Esophagus squamous epithelium (tissue), 5 donors: ENCODE measurements at regions not wholly inside any gene's neighbourhood (a gene's known extent, or its start where the extent isn't known, plus 50 kb on each side); places are given as distances from the start of the nearest gene placed in this dataset.

Experiments used
- DNase-seq: peaks from one replicate; lab custom pipeline; 2025; lab: John Stamatoyannopoulos, UW
- H3K27ac ChIP-seq, 4 donors: fragments of 200-600 bp; sonication (generic); one replicate each; pipeline ENCODE4 v1.5.1; 2016 to 2019; ENCODE audit warnings: mild to moderate bottlenecking in 1 of 4
- H3K27me3 ChIP-seq, 4 donors: fragments of 200-600 bp; sonication (generic); 1 replicate in 3 of 4; 2 replicates in 1 of 4; pipeline versions ENCODE4 v1.5.1 to v1.6.0; 2017 to 2021; ENCODE audit warnings: antibody characterized with exemption in 1 of 4
- H3K36me3 ChIP-seq, 3 donors: fragments of 200-600 bp; sonication (generic); one replicate each; pipeline ENCODE4 v1.5.1; 2016 to 2019
- H3K4me1 ChIP-seq, 3 donors: fragments of 200-600 bp; sonication (generic); one replicate each; pipeline ENCODE4 v1.5.1; 2017 to 2019
- H3K4me3 ChIP-seq, 4 donors: fragments of 200-600 bp; sonication (generic); 1 replicate in 3 of 4; 2 replicates in 1 of 4; pipeline ENCODE4 v1.5.1; 2016 to 2019; ENCODE audit warnings: mild to moderate bottlenecking in 2 of 4, moderate library complexity in 1 of 4
- H3K9me3 ChIP-seq, 3 donors: fragments of 200-600 bp; sonication (generic); one replicate each; pipeline ENCODE4 v1.5.1; 2016 to 2019
- CTCF ChIP-seq, 6 experiments: fragments of 450-650 bp in 4 of 6; fragments of 200-600 bp in 2 of 6; sonication (generic) in 2 of 6; IDR thresholded peaks; one replicate each; pipeline ENCODE4 v1.5.1; 2016 to 2019; ENCODE audit warnings: antibody characterized with exemption in 6 of 6, mild to moderate bottlenecking in 4 of 6, moderate library complexity in 4 of 6
- POLR2A ChIP-seq, 4 donors: fragments of 450-650 bp; IDR thresholded peaks; one replicate each; pipeline ENCODE4 v1.6.1; 2017; ENCODE audit warnings: antibody characterized with exemption in 4 of 4, mild to moderate bottlenecking in 4 of 4, moderate library complexity in 3 of 4
- WGBS, 2 donors: methylation state at CpG; one replicate each; pipeline ENCODE4 v1.1.5; 2018; 5-methylcytosine and 5-hydroxymethylcytosine counted together
- intact Hi-C: fragments of 100-400 bp; cut with DNase I; formaldehyde crosslinking; loops from one replicate; pipeline ENCODE4 v1.15.0; 2022
- donor health status: DM: yes; HTN: yes; CAD: no.

- H3K27ac ChIP-seq: peak overlapping the region; percentile 41 to 85 (median 78)
- H3K9me3 ChIP-seq: no peaks in the 10 kb centered on the region
- DNase-seq: no peak
- intact Hi-C loops: no loop called here
- H3K4me1 ChIP-seq: peaks cover 39 to 71% (median 58%) of the 10 kb centered on the region in 3 donors
- no peaks in the 10 kb centered on the region for H3K27me3 ChIP-seq
- H3K4me3 ChIP-seq: no peak overlapping the region
- TF ChIP-seq POLR2A (IDR thresholded peaks at IDR 0.05) (no peak), CTCF (IDR thresholded peaks at IDR 0.05) (no peak)
- H3K36me3 ChIP-seq: no peaks in the 10 kb centered on the region
Measured at GRCh38 chr1:234965111-234965510, 163.5 kb downstream of the TOMM20 start.

GRCh38 chr1:234963904-234964702, 164.5 kb downstream of the TOMM20 start:
- Histone ChIP-seq H3K9me3 (no peaks in the 10 kb centered on the region), H3K27me3 (no peaks in the 10 kb centered on the region), H3K27ac (peak overlapping the region; percentile 41 to 85 (median 78)), H3K4me1 (peaks cover 29 to 64% (median 48%) of the 10 kb centered on the region in 3 donors), H3K36me3 (no peaks in the 10 kb centered on the region), H3K4me3 (no peak overlapping the region)
- WGBS, 2 donors: 71 to 79% methylated on average over 15 of the region's 15 CpGs
- intact Hi-C loops: no loop called here
- no peak for TF ChIP-seq CTCF (IDR thresholded peaks at IDR 0.05)
- no peak for TF ChIP-seq POLR2A (IDR thresholded peaks at IDR 0.05)
- DNase-seq: no peak

- H3K4me3 ChIP-seq: no peak overlapping the region
- DNase-seq: peak; percentile 60
- peak overlapping the region; percentile 38 to 85 (median 78) for H3K27ac ChIP-seq
- TF ChIP-seq CTCF (IDR thresholded peaks at IDR 0.05) (no peak), POLR2A (IDR thresholded peaks at IDR 0.05) (no peak)
- no peaks in the 10 kb centered on the region for H3K36me3 ChIP-seq
- intact Hi-C loops: no loop called here
- WGBS, 2 donors: 54 to 56% methylated on average over 14 to 15 of the region's 15 CpGs
- peaks cover 25 to 57% (median 43%) of the 10 kb centered on the region in 3 donors for H3K4me1 ChIP-seq
- H3K27me3 ChIP-seq: no peaks in the 10 kb centered on the region
- no peaks in the 10 kb centered on the region for H3K9me3 ChIP-seq
Measured at GRCh38 chr1:234963180-234963903, 165.3 kb downstream of the TOMM20 start.

GRCh38 chr1:234962340-234962989, 166.2 kb downstream of the TOMM20 start:
- 47 to 51% methylated on average over 9 of the region's 9 CpGs for WGBS, 2 donors
- Histone ChIP-seq H3K27me3 (no peaks in the 10 kb centered on the region), H3K9me3 (no peaks in the 10 kb centered on the region), H3K4me3 (no peak overlapping the region), H3K27ac (peak overlapping the region; percentile 38 to 85 (median 78)), H3K4me1 (peaks cover 25 to 64% (median 43%) of the 10 kb centered on the region in 3 donors), H3K36me3 (no peaks in the 10 kb centered on the region)
- intact Hi-C loops: no loop called here
- DNase-seq: no peak
- TF ChIP-seq POLR2A (IDR thresholded peaks at IDR 0.05) (peak in 1 of 4 donors; percentile 24), CTCF (IDR thresholded peaks at IDR 0.05) (no peak)
